ENCODE measurements at regions not wholly inside any gene's neighbourhood (a gene's known extent, or its start where the extent isn't known, plus 50 kb on each side); places are given as distances from the start of the nearest gene placed in this dataset.

- TF ChIP-seq, protein P1, sequence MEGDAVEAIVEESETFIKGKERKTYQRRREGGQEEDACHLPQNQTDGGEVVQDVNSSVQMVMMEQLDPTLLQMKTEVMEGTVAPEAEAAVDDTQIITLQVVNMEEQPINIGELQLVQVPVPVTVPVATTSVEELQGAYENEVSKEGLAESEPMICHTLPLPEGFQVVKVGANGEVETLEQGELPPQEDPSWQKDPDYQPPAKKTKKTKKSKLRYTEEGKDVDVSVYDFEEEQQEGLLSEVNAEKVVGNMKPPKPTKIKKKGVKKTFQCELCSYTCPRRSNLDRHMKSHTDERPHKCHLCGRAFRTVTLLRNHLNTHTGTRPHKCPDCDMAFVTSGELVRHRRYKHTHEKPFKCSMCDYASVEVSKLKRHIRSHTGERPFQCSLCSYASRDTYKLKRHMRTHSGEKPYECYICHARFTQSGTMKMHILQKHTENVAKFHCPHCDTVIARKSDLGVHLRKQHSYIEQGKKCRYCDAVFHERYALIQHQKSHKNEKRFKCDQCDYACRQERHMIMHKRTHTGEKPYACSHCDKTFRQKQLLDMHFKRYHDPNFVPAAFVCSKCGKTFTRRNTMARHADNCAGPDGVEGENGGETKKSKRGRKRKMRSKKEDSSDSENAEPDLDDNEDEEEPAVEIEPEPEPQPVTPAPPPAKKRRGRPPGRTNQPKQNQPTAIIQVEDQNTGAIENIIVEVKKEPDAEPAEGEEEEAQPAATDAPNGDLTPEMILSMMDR (IDR thresholded peaks at IDR 0.05): no peak
- intact Hi-C loops (cut with DNase I, micrococcal nuclease): no loop called here
- CTCF ChIA-PET: no interaction called here
- H3K27me3 ChIP-seq (ENCODE audit: control insufficient read depth in 1 of 2, insufficient read depth in 2 of 2, low read length in 2 of 2): no peaks in the 10 kb centered on the region
- POLR2A ChIA-PET: no interaction called here
- H3K27ac ChIP-seq (ENCODE audit: low read depth in 1 of 2, low read length in 2 of 2): no peak overlapping the region
- Mint-ChIP-seq H3K4me3 (no peak overlapping the region), H3K4me1 (ENCODE audit: low read depth) (no peaks in the 10 kb centered on the region), H3K36me3 (ENCODE audit: low read depth) (peaks cover 54% of the 10 kb centered on the region), H3K27me3 (no peaks in the 10 kb centered on the region), H3K27ac (no peak overlapping the region), H3K9me3 (no peaks in the 10 kb centered on the region)
- DNase-seq (no peak), ATAC-seq (ENCODE audit: poor library complexity) (no peak)
- peaks cover 10% of the 10 kb centered on the region for H3K36me3 ChIP-seq (ENCODE audit: insufficient read depth, low read length)
- no peaks in the 10 kb centered on the region for H3K4me1 ChIP-seq (ENCODE audit: insufficient read depth, low read length)
- no peak overlapping the region for H3K4me3 ChIP-seq (ENCODE audit: low read length)
- H3K9me3 ChIP-seq (ENCODE audit: control insufficient read depth in 1 of 2, insufficient read depth in 1 of 2, low read length in 2 of 2): no peaks in the 10 kb centered on the region
Measured at GRCh38 chr4:123256901-123257300, 139.7 kb upstream of the SPRY1 start.

DNA sequence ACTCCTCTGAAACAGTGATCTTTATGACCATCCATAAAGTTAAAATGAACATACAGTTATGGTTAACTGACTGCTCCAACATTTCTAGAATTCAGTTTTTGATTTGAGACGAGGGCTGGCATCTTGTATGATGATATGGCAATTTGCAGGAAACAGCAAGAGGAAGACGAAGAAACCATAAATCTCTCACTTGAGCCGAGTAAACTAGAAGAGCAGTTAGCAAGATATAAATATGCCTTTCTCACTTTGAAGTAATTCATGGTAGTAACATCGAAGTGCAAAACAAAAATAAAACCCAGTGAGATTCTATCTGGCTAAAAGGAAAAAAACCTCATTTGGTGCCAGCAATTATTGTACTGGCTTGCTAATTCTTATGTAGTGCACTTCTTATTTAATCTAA, 139.0 kb upstream of the SPRY1 start:
- H3K27me3 ChIP-seq (ENCODE audit: control insufficient read depth in 1 of 2, insufficient read depth in 2 of 2, low read length in 2 of 2): no peaks in the 10 kb centered on the region
- TF ChIP-seq, protein P1 (IDR thresholded peaks at IDR 0.05): no peak
- intact Hi-C loops (cut with DNase I, micrococcal nuclease): no loop called here
- no peaks in the 10 kb centered on the region for H3K4me1 ChIP-seq (ENCODE audit: insufficient read depth, low read length)
- Mint-ChIP-seq H3K4me3 (no peak overlapping the region), H3K4me1 (ENCODE audit: low read depth) (no peaks in the 10 kb centered on the region), H3K36me3 (ENCODE audit: low read depth) (peaks cover 58% of the 10 kb centered on the region), H3K27me3 (no peaks in the 10 kb centered on the region), H3K27ac (no peak overlapping the region), H3K9me3 (no peaks in the 10 kb centered on the region)
- H3K9me3 ChIP-seq (ENCODE audit: control insufficient read depth in 1 of 2, insufficient read depth in 1 of 2, low read length in 2 of 2): no peaks in the 10 kb centered on the region
- no peak for ATAC-seq (ENCODE audit: poor library complexity)
- no peak overlapping the region for H3K4me3 ChIP-seq (ENCODE audit: low read length)
- DNase-seq: peak in 1 of 14 experiments; percentile 9
- POLR2A ChIA-PET: no interaction called here
- no peak overlapping the region for H3K27ac ChIP-seq (ENCODE audit: low read depth in 1 of 2, low read length in 2 of 2)
- peaks cover 10% of the 10 kb centered on the region for H3K36me3 ChIP-seq (ENCODE audit: insufficient read depth, low read length)
- CTCF ChIA-PET: no interaction called here

GRCh38 chr4:123259676-123260646, 136.6 kb upstream of the SPRY1 start:
- H3K9me3 ChIP-seq (ENCODE audit: control insufficient read depth in 1 of 2, insufficient read depth in 1 of 2, low read length in 2 of 2): no peaks in the 10 kb centered on the region
- no peak overlapping the region for H3K4me3 ChIP-seq (ENCODE audit: low read length)
- no peaks in the 10 kb centered on the region for H3K27me3 ChIP-seq (ENCODE audit: control insufficient read depth in 1 of 2, insufficient read depth in 2 of 2, low read length in 2 of 2)
- no peak for DNase-seq
- intact Hi-C loops (cut with DNase I, micrococcal nuclease): no loop called here
- no peaks in the 10 kb centered on the region for H3K4me1 ChIP-seq (ENCODE audit: insufficient read depth, low read length)
- TF ChIP-seq, protein P1 (IDR thresholded peaks at IDR 0.05): no peak
- H3K27me3 Mint-ChIP-seq: no peaks in the 10 kb centered on the region
- peaks cover 10% of the 10 kb centered on the region for H3K36me3 ChIP-seq (ENCODE audit: insufficient read depth, low read length)
- no peak overlapping the region for H3K27ac ChIP-seq (ENCODE audit: low read depth in 1 of 2, low read length in 2 of 2)
- H3K4me1 Mint-ChIP-seq (ENCODE audit: low read depth): no peaks in the 10 kb centered on the region
- no peaks in the 10 kb centered on the region for H3K9me3 Mint-ChIP-seq
- H3K27ac Mint-ChIP-seq: no peak overlapping the region
- H3K4me3 Mint-ChIP-seq: no peak overlapping the region
- peaks cover 58% of the 10 kb centered on the region for H3K36me3 Mint-ChIP-seq (ENCODE audit: low read depth)
- POLR2A ChIA-PET: no interaction called here
- ATAC-seq (ENCODE audit: poor library complexity): no peak
- CTCF ChIA-PET: no interaction called here
